Lung microvascular endothelial cell (primary cell): ENCODE measurements at regions not wholly inside any gene's neighbourhood (a gene's known extent, or its start where the extent isn't known, plus 50 kb on each side); places are given as distances from the start of the nearest gene placed in this dataset.

Experiments
- DNase-seq, 2 donors: peaks; one replicate each; pipeline versions ENCODE4 v3.0.0 to v3.0.0-alpha.2; 2010; ENCODE audit warnings: low read depth in 2 of 2

DNA sequence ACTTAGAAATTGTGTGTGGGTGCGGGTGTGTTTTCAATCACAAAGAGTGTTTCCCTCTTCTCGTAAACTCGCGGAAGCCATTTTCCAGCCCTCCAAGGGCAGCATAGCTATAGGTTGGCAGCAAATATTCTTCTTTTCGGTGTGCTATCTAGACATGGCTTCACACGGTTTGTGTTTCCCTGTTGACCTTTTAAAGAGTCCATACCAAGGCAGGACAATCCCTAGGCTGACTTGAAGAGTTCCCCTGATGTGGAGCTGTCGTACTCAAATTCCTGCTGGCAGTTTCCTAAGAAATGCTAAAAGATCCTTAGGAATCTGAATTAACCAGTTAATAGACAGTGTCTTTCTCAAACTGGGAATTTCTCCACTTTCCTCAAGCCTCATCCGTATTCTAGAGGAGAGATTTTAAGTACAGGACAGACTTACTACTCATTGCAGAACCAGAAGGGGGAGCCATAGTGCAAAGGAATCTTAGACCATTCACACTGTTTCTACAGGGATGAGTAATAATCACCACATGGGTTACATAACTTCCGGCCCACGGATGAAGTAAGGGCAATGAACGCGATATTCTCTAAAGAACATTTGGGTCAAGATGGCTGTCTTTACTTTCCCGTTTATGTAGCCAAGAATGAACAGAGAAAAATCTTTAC is 288.6 kb upstream of the ELAC2 start:
- peak in 1 of 2 donors; percentile 0 for DNase-seq

DNA sequence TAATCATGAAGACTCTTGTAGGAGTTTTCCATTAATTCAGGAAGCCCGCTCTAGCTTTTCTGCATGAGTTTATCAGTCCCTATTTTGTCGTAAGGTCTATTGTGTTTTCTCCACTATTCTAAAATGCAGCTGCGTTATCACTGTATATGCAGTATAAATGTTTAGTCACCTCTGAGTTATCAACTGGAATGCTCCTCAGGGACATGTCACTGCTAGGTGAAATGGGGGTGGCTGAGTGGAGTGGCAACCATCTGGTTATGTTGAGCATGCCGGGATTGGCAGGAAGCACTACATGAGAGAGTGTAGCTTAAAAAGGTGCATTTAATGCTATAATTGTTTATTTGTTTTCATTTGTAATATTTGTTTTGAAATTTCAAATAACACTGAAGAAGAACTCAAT is 285.2 kb upstream of the ELAC2 start:
- no peak for DNase-seq

DNA sequence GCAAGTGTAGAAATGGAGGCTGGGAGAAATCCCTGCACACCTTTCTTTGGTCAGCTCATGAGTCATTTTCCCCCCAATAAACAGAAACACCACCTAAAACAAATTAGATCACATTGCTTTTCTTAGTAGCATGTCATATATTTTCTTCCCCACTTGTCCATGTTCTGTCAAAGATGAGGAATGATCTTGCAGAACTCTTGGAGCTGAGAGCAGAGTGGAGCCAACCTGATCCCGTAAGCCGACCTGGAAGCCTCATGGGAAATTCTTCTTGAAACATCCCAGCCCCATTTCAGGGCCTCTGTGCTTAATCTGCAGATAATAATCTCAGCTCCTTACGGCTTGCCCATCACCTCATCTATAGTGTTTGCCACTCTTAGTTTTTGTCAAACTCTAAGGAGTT is 284.6 kb upstream of the ELAC2 start:
- DNase-seq = no peak

DNA sequence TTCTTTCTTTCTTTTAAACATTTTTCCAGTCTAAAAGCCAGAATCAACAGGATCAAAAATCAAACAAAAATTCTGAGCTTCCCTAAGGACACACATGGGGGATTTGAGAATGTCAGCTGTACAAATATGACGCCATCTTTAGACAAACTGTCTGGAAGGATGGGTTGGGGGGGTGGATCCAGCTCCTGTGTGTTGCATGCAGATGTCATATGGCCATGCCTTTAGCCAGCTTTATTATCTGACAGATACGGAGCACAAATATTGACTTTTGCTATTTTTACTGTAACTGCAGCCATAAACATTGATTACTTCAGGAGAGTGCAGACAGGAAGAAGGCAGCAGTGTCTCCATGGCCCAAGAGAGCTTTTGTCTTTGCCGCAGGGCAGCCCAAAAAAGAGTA is 279.4 kb upstream of the ELAC2 start:
- no peak for DNase-seq

DNA sequence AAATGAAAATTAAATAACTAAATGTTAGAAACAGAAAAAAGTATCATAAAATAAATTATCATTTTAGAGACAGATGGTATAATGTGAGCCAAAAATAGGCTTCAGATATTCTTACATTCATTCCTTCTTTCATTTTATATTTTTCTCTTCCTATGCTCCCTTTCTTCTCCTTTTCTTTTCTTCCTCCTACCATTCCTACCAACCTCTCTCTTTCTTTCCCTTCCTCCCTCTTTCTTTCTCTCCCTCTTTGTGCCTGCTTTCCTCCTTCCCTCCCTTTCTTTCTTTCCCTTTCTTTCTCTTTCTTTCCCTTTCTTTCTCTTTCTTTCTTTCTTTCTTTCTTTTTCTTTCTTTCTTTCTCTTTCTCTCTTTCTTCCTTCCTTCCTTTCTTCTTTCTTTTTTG is 275.6 kb upstream of the ELAC2 start:
- no peak for DNase-seq

DNA sequence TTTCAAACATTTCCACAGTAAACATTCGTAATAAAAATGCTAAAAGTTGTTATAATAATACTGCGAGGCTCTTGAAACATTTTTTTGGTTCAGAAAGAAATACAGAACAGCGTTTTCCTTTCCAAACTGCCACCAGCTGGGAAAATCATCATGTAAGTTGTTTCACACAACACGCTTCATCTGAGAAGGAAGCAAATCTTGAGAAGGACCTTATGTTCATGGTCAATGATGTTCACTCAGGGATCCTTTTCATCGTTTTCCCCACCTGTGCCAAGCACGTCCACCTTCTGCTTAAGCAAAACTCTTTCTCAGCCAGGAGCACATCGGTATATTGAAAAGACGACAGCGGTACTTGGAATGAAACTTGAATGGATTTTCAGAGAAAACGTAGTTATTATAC is 274.5 kb upstream of the ELAC2 start:
- no peak for DNase-seq

DNA sequence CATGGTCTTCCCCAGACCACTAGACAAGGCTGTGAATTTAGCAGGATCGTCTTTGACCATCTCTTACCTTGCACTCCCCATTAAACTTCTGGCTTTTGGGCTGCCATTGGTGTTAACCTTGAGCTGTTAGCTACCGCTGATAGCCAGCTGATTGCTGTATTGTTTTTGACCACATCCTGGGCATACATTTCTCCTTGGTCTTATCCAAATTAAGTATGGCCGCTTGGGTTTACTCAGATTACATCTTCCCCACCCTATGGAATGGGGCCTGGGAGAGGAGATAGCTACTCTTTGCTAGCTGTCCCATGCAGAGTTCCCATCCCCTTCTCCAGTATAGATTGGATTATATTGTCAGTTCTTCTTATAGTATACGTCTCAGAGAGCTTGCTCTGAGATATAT is 270.4 kb upstream of the ELAC2 start:
- DNase-seq = no peak

DNA sequence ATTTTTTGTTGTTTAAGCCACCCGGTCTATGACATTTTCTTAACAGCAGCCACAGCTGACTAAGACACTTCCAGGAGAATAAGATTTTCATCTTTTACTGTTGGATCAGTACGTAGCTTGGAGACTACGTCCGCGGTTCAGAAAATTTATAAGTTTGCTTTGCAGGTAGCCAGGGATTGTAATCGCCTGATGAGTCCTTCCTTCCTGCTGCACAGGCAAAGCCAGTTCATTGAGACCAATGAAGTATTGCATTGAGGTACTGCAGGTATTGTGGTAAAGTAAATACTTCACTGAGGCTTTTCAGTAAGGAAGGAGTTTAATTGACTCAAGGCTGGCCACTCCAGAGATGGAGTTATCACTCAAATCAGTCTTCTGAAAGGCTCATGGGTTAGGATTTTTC is 269.4 kb upstream of the ELAC2 start:
- DNase-seq = no peak

DNA sequence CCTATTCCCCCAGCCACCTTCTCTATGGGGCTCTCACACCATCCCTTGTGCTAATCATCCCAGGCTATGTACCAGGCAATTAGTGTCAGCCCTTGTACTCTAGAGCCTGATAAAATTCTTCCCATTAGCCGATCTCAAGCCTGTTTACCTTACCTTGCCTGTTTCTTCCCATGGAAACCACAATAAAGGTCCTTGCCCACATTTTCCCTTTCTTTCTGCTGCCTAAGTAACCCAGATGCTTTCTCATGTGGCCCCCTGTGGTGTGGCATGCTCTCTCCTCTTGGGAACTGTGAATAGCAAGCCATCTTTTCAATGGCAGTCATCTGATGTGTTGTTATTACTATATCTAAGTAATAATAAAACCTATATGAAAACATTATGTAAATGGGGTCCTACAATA is 265.8 kb upstream of the ELAC2 start:
- no peak for DNase-seq

DNA sequence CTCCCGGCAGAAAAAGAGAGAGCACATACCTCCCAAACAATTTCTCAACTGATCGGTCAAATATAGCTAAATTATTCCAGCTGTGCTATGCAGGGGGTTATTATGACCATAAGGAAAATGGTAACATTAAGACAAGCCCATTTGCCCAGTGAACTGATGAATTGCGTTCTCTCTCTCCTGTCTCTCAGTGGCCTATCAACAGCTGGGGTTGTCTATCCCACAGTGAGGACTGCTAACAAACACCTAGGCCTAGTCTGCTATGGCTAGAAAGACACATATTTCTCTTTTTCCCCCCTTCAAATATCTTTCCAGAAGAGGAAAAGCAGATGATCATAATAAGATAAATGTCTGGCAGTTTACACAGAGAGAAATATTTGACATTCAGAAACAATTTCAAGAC is 263.8 kb upstream of the ELAC2 start:
- no peak for DNase-seq

DNA sequence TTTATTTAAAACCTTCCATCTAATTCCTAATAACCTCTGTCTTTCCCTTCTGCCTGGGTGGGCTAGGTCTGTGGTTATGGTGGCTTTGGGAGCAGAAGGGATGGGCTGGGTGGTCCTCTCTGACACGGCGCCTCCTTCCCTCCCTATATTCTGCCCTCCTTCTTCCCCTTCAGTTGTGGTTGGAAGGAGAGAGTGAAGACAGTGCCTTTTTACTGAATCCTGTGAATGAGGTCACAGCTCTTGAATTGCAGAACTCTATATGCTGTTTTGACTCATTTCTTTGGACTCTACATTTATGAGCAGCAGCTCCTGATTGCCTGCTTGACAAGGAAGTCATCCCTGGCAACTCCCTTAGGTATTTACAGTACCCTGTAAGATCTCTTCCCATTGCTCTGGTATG is 256.0 kb upstream of the ELAC2 start:
- no peak for DNase-seq

DNA sequence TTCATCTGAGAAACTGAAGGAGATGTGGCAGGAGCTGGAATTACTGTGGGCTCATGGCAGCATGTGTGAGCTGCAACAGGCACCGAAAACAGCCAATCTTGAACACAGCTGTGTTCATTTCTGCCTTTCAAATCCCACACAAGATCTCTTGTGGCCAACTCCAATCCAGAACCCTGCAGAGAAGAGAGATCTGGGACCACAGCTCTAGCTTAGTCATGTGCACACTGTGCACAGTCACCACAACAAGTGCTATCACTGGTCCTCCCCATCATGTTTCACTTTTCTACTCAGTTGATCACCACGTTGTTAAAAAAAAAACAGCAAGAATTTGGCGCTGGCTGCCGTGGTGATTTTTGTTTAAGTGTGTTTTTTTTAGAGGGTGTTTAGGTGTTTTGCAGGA is 254.5 kb upstream of the ELAC2 start:
- no peak for DNase-seq

DNA sequence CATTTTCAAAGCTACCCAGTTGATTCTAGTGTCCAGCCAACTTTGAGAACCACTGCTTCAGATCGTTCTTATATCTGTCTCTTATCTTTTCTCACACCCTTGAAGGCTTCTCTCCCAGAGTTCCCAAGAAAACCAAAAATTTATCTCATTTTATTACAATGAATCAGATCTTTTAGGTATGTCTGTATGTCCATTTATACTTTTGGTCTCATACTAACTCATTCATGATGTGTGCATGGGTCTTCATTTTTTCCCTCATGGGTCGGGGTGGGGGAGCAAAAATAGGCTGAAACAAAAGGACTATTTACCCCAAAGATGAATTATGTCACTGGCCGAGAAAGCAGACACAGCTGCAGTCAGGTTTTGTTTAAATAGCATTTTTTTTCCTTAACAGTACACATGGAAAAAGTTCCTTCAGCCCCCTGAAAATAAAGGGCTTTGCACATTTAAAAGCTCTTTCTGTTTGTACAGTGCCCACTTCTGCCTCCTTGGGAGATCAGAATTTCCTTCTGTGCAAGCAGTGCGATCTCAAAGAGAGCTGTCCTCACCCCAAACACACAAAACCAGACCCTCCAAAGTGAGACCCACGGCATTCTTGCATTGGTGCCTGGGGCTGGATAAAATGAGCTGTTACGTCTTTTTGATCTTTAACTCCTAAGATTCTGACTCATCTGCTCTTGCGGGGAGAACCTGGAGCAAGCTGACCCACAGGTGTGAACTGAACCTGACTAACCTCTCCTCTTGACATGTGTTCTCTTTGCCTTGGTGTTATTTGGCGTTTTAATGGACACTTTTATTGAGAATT is 251.2 kb upstream of the ELAC2 start:
- no peak for DNase-seq

DNA sequence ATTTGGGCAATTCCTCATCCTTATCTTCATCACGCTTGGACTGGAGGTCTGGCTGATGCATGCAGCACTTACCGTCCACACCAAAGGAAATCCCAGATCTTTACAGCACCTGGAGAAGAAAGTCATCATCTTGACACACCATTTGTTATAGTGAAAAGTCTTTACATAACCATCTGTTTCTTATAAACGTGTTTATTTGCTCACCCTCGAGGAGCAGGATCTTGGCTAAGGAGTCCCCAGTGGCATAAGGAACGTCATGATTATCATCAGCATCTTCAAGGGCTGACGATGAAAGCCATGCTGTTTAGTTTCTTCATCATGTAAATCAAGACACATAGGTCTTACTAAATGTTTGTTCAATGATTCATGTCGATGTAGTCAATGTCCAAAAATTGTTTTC is 248.8 kb upstream of the ELAC2 start:
- DNase-seq = no peak

DNA sequence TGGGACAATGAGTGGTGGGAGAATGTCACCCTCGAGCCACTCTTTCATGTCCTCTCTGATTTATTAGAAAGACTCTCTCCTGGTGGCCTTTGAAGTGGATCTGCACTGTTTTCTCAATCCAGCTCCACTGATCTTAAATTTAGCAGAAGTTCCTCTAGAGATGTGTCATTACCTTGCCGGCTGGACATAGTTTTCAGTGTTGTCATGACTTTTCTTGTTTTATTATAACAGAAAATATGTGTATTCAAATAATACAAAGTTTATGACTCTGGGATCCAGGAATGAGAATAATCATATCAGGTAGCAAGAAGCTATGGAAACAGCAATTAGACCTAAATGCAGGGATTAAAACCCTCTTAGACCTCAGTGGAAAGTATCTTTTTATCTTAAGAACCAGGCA is 247.5 kb upstream of the ELAC2 start:
- no peak for DNase-seq

DNA sequence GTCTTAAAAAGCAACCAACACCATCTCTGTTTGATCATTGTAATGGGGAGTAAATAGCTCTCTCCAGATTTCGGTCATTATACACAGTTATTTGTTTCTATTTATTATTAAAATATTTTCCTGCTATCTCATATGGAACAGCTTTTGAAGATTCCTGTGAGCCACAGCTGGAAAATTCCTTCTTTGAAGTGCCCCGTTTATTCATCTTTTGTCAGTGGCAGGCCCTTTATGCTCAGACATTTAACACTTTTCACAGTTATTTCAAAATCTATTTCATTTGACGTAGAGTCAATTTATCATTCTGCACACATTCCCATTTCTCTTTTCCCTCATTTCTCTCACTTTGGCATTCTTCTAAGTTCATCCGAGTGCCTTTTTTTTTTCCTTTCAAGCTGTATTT is 245.9 kb upstream of the ELAC2 start:
- DNase-seq = no peak

DNA sequence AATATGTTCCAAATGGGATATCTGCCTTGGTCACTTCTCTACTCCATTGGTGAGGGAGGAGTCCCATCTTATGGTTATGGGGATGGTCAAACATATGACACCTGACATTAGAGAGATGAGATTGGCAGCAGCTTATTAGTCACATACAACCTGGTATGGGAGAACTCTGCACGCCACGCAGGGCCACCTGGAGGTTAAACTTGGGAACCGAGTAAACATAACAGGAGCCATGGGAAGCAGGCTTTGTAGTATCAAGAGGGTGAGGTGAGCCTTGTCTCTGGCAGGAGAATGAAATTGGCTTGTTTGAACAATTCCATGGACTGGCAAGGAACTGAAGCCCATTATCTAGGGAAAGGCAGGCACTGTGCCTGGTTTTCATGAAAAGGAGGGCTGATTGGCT is 238.7 kb upstream of the ELAC2 start:
- DNase-seq = no peak

DNA sequence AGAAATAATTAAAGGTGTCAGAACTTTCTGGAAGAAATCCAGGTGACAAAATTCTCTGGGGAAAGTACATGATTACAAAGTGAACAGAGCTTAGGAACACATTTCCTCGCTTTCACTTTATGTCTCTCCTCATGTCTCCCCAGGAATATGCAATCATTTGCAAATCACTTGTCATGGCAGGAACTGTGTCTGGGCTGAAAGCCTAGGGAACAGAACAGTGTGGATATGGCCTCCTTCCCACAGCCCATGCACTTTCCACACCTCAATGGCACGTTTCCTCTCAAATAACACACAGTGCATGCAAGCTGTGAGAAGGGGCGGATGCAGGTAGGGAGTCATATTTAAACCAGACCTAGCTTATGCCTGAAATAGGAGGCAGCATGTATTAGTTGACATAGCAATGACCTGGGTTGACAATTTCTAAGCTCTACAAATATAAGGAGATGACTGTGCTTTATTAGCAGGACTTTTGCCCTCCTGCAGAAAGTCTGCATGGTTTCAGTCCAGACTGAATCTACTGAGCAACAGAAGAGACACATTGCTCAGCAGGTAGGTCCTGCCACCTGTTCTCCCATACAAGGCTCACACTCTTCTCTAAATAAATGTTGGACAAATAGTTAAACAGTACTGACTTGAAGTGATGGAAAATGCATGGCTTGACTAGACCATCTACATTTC is 236.0 kb upstream of the ELAC2 start:
- DNase-seq = no peak

DNA sequence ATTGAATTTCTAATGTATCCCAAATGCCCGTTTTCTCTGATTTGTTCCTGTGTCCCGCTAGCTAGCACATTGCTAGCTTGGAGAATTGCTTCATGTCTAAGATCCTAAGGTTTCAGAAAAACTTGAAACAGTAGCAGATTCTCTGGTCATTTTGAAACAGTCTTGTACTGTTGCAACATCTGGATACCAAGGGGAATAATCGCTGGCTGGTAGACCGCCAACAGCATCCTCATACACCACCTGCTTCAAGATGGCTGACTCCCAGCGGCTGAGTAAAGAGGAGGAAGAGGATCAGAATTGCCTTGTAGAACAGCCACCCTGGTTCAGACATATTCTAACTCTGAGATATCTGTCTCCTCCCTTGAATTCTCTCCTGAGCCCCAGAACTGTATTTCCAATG is 226.7 kb upstream of the ELAC2 start:
- no peak for DNase-seq

DNA sequence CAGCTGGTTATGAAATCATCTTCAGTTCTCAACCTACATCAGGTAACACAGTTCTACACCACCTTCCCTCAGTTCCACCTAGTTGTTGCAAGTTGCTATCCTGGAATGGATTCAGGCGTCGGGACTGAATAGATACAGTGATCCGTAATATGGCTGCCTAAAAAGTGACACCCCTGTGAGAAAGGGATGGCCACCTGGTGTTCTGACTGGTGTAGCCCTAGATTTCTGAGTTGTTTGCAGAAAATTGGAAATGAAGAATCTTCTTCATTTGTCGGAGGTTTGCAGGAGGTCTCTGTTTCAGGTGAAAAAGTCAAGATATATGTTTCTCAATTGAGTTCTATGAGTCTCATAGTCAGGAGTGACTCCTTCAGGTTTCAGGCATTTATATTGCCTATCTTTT is 225.8 kb upstream of the ELAC2 start:
- no peak for DNase-seq

DNA sequence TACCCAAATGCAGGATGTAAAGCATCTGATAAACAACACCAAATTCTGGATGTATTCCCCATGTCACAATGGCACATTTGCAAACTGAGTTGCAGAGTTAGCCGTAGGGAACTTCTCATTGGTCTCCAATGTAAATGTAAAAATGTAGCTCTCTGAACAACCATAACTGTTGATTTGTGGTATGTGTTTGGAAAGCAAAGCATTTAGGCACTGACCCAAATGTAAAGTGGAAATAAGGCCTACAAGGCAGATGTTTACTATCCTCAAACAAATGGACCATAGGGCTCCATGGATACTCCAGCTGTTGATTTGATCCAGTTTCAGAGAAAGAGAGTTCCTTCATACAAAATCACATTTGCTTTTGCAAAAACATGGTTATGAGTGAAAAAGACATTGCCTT is 223.0 kb upstream of the ELAC2 start:
- no peak for DNase-seq

DNA sequence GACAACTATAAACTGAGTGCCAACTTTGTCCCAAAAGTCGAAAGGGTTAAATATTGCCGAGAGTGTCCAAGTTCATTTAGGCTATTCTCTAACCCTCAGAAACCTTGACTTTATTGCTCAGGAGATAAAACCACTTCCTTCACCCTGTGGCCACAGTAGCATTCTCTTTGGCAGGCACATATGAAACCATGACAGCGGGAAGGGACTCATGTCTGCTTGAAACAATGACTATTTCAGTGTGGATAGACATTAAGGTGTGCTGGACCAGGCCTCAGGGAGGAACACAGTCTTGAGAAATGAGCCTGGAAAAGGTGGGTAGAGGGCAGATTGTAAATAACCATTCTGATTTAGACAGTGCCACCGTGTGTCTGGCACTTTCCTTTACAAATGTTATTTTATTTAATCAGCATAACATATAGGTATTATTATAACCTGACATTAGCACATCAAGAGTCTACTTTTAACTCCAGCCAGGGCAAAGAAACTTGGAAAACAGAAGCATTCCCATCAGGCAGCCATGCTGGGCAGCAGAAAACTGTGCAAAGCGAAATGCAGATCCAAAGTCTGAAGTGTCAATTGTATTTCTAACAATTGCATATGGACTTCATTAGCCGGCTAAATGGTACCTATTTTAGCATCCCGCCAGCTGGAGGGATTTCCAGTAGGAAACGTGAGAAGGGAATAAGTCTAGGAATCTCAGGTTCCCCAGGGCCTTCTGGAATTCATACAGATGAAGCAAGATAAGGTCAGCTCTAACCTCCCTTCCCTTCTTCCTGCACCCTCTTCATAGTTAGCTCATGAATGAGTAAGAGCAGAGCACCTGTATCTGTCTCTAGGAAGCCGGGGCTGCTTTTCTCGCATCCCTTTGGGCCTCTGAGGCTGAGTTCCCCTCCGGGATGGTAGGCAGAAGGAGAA is 212.8 kb upstream of the ELAC2 start:
- no peak for DNase-seq
